Endothelial cell of umbilical vein (primary cell): ENCODE measurements at regions not wholly inside any gene's neighbourhood (a gene's known extent, or its start where the extent isn't known, plus 50 kb on each side); places are given as distances from the start of the nearest gene placed in this dataset.

ENCODE experiments used
- CTCF ChIP-seq, 2 donors: IDR thresholded peaks; 1 replicate in 1 of 2; 2 replicates in 1 of 2; pipeline ENCODE4 v1.5.1; 2011; ENCODE audit warnings: low read length in 2 of 2, mild to moderate bottlenecking in 2 of 2, moderate library complexity in 2 of 2, control low read depth in 1 of 2, inconsistent platforms in 1 of 2, low read depth in 1 of 2; ENCODE audit not compliant: insufficient read depth in 1 of 2; ENCODE audit errors: extremely low read depth in 1 of 2
- EZH2 ChIP-seq: IDR thresholded peaks from 2 replicates; pipeline ENCODE4 v1.6.1; 2012; ENCODE audit warnings: borderline replicate concordance, low read depth, mild to moderate bottlenecking, moderate library complexity, low read length, inconsistent platforms; ENCODE audit not compliant: severe bottlenecking
- FOS ChIP-seq: IDR thresholded peaks from 2 replicates; pipeline ENCODE4 v1.6.1; 2011; ENCODE audit warnings: mild to moderate bottlenecking, low read length, moderate library complexity, borderline replicate concordance; ENCODE audit not compliant: insufficient read depth
- GATA2 ChIP-seq: IDR thresholded peaks from 2 replicates; pipeline ENCODE4 v1.7.0; 2011; ENCODE audit warnings: low read depth, mild to moderate bottlenecking, moderate library complexity, mixed read lengths, low read length; ENCODE audit not compliant: insufficient read length, insufficient read depth
- JUN ChIP-seq: IDR thresholded peaks from 2 replicates; pipeline ENCODE4 v1.6.1; 2011; ENCODE audit warnings: borderline replicate concordance, low read depth; ENCODE audit not compliant: insufficient read length, insufficient read depth
- MAX ChIP-seq: IDR thresholded peaks from 2 replicates; pipeline ENCODE4 v1.6.1; 2011; ENCODE audit not compliant: insufficient read depth, insufficient read length
- MYC ChIP-seq: IDR thresholded peaks from one replicate; pipeline ENCODE4 v1.6.1; 2011; ENCODE audit warnings: mild to moderate bottlenecking, low read depth, low read length
- POLR2A ChIP-seq: IDR thresholded peaks from 2 replicates; pipeline ENCODE4 v1.6.1; 2012; ENCODE audit warnings: low read depth, mild to moderate bottlenecking, control low read depth, low read length
- POLR2AphosphoS5 ChIP-seq: IDR thresholded peaks from 2 replicates; pipeline ENCODE4 v1.6.1; 2012; ENCODE audit warnings: low read depth, mild to moderate bottlenecking, control low read depth, low read length, moderate library complexity; ENCODE audit not compliant: insufficient read depth

GRCh38 chr3:160124224-160124623, 101.0 kb upstream of the C3orf80 start:
- no peak for TF ChIP-seq CTCF (IDR thresholded peaks at IDR 0.05; ENCODE audit: extremely low read depth in 1 of 2, insufficient read depth in 1 of 2, low read depth in 1 of 2, low read length in 2 of 2)
- no peak for TF ChIP-seq FOS
- no peak for TF ChIP-seq MAX
- TF ChIP-seq POLR2AphosphoS5, result no peak
- no peak for TF ChIP-seq POLR2A
- no peak for TF ChIP-seq EZH2
- TF ChIP-seq GATA2, result no peak
- TF ChIP-seq MYC, result no peak
- TF ChIP-seq JUN, result no peak
